ENCODE measurements at regions not wholly inside any gene's neighbourhood (a gene's known extent, or its start where the extent isn't known, plus 50 kb on each side); places are given as distances from the start of the nearest gene placed in this dataset.
"Not testable (repeated sequence)": the region's sequence is repeated elsewhere in the genome, so short reads cannot be mapped to it uniquely, and the experiment has no call there.

DNA sequence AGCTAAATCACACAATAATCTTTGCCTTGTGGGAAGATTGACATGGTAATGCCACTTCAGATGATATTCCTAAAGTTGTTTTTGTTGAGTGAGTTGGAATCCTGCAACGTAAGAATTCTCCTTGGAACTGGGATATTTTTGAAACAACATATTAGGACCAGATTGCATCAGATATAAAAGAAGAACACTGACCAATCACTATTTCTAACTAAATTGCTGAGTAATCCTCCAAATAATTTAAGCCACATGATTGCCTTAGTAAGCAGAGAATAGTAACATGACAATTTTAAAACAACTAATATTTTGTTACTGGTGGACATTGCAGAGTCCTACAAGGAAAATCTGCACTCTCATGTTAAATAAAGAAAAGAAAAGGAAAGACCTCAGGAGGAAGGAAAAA lies 353.9 kb upstream of the LMCD1 start:
- no peak for DNase-seq

DNA sequence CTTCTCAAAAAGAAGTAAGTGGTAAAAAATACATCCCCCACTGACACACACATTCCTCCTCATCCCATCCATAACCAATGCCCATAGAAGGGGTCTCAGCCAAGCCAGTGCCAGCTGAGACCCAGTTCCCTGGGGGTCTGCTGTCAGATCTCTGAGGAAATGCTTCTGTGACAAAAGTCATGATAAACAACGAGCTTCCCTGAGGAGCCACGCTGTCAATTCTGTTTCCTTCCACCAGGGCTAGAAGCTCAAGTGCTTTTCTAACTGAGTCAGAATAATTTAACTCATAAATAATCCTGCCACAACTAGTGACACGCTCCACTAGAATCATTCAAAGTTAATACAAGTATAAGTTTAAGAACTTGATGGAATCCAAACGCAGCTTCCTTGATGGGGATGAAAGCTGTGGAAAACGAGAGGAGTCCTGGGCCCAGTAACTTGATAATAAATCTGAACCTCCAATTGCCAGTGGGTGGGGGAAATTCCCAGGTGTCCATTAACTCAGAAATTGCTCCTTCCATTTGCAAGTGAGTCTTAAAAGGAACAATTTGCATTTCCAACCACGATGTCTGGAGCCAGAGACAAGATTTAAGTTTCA lies 348.7 kb upstream of the LMCD1 start:
- no peak for DNase-seq

DNA sequence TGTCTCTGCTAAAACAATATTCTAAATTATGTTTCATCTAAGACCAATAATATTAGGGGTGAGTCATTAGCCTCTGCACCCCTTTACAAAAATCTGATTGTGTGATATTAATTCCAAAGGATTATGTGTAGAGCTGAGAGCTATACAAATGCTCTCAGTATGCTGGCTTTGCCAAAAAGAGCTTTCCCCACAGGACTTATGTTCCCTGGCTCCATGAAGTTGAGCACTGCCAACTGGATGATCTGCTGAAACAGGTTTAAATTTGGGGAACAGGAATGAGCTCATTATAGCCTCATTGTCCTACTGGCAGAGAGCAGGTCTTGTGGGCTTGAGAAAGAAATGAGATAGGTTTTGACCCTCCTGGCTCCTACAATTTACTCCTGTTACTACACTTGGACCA lies 347.8 kb upstream of the LMCD1 start:
- no peak for DNase-seq

DNA sequence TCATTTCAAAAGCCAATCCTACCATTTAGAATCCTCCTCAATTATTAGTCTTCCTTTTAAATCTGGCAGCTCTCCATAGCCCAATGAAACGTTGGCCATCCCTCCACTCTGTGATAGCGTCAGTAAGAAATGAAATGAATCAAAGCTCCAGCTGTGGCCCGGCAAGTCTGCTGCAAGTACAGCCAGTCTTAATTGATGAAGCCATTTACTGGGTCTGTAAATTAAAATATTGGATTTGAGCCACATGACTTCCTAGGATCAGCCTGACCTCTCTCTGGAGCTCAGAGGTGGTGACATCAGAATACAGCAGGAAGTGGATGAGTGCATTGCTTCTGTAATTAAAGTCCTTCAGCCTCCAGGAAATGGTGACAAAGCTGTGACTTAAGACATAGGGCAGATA lies 347.0 kb upstream of the LMCD1 start:
- no peak for DNase-seq

DNA sequence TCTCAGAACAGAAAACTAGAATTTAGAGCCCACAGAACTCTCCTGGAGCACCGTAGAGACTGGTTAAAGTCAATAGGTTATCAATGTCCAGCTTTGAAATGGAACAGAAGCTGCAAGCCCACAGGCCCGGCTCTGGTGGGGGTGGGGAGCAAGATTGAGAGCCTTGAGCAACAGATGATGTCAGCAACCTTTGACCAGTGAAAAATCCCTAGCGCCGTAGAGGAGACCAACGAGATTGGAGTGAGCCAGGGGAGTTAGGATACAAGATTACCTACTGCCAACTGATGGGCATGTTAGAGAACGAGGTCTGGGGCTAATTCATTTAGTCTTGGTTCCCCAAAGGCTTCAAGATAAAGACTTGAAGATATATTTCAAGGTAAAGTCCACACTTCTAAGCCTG lies 345.5 kb upstream of the LMCD1 start:
- no peak for DNase-seq

DNA sequence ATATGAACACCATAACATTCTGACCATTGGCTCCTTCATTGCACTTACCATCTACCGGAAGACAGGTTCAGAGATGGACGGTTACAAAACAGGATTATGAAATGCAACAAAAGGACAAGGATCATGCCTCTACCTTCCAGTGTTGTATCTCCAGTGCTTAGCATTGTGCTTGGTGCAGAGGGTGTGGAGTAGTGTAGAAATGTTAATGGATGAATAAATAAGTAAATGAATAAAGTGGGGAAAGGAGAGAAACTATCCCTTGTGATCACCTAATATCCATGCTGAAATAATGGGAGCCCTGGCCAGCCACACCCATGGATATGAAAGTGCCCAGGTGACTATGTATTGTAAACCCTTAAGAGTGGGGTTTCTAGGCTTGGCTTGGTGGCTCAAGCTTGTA lies 344.8 kb upstream of the LMCD1 start:
- DNase-seq: no peak

DNA sequence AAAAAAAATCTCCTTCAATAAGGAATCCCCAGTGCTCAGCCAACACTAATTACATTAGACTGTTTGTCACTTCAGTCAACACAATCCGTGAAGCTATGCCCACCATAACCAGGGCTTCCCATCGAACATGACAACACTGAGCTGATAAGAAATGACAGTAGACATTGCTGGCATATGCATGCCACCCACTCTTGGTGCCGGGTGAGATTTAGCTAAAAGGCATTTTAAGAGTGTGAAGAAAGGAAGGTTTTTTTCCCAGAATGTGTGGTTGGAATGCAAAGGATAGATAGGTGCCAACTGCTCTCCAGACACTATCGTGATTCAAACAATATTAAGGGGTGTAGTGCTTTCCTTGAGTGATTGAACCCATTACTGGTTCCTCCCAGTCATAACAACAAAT lies 344.0 kb upstream of the LMCD1 start:
- DNase-seq: no peak

DNA sequence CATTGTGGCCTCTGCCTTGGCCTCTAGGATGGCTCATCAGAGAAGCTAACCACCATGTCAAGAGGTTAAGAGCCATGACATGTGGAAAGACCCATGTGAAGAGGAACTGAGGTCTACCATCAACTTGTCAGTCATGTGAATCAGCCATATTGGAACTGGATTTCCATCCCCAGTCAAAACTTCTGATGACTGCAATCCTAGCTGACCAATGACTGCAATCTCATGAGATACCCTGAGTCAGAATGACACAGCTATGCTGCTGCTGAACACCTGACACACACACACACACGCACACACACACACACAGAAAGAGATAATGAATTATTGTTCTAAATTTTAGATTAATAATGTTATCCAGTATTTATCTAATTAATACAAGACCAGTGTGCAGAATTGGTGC lies 337.5 kb upstream of the LMCD1 start:
- DNase-seq: no peak

DNA sequence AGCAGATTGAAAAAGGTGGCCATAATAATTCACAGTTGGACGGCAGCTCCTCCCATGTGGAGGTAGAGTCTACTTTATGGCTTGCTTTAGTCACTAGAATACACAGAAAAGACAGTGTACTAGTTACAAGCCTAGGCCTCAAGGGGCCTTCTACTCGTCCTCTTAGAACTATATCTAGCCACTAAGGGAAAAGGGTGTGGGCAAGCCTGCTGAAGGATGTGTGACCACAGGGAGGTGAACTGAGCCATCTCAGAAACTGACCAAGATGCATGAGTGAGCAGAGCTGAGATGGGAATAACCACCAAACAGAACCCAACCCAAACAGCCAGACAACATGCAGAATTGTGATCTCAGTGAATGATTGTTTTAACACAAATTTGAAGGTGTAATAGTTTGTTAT lies 335.6 kb upstream of the LMCD1 start:
- DNase-seq: no peak

DNA sequence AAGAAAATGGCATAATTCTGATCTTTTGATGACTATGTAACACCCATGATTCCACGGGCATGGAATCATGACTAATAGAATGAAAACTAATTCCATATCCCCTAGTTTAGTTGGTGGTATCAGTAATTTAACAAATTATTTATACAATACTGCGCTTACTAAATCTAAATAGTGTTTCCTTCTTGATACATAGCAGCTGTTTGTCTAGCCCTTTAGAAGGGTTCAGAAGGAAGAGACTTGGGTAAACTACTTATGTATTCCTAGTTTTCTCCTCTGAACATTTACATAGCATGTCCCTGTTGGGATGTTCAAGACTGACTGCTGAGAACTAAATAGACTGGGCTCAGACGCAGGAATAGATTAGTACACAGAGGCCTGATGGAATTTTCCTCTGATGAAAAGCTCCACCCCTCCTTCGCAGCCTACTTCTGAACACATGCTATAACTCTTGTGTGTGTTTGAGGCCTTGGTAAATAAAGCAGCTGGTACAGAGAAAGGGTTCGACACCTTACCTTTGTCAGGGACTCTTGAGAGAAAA lies 330.6 kb upstream of the LMCD1 start:
- no peak for DNase-seq

DNA sequence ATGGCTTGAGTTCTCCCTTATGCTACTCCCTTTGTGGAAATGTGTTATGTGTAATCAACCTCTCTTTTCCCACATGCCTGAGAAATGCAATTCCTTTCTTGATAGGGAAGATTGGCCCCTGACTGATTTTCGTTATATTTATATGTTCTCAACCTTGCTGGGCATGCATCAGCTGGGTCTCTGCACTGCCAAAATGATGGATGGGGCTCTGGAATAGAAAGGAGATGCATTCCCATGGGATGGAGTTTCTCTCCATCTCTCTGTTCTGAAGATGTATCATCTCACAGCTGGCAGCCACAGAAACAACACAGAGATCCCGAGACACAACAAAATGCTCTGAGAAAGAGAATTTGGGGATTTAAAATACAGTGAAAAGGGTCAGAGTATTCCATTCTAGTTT lies 327.7 kb upstream of the LMCD1 start:
- DNase-seq: no peak

DNA sequence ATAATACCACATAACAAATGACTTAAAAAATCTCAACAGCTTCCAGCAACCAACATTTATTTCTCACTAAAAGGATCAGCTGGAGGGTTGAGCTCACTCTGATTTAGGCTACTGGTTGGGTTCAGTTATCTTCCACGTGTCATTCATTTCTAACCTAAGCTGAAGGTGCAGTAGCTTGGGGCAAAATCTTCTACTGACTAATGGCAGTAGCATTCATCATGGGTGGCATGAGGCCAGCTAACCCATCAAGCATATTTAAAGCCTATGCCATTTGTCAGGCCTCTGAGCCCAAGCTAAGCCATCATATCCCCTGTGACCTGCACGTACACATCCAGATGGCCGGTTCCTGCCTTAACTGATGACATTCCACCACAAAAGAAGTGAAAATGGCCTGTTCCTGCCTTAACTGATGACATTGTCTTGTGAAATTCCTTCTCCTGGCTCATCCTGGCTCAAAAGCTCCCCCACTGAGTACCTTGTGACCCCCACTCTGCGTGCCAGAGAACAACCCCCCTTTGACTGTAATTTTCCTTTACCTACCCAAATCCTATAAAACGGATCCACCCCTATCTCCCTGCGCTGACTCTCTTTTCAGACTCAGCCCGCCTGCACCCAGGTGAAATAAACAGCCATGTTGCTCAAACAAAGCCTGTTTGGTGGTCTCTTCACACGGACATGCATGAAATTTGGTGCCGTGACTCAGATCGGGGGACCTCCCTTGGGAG lies 324.7 kb upstream of the LMCD1 start:
- not testable (repeated sequence) for DNase-seq

DNA sequence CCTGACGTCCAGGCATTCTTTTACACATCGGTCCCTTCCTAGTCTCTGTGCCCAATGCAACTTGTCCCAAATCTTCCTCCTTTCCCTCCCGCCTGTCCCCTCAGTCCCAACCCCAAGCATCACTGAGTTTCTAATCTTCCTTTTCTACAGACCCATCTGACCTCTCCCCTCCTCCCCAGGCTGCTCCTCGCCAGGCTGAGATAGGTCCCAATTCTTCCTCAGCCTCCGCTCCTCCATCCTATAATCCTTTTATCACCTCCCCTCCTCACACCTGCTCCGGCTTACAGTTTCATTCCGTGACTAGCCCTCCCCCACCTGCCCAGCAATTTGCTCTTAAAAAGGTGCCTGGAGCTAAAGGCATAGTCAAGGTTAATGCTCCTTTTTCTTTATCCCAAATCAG lies 323.1 kb upstream of the LMCD1 start:
- not testable (repeated sequence) for DNase-seq

DNA sequence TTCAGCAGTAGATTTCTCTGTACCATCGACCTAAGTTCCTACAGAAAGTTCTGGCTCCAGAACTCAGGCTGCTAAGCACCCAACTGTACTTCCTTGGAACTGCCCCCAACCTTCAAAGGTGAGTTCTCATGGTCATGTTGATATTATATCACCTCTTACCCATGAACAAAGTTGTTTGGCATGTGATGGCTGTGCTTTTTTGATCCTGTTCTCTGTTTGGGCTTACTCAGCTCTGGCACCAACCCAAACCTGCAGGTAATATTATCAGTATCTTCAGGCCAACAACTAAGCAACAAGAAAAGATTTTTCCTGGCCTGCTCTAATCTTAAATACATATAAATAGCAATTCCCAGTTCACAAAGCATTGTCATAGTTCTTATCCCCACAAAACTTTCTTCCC lies 318.7 kb upstream of the LMCD1 start:
- no peak for DNase-seq

DNA sequence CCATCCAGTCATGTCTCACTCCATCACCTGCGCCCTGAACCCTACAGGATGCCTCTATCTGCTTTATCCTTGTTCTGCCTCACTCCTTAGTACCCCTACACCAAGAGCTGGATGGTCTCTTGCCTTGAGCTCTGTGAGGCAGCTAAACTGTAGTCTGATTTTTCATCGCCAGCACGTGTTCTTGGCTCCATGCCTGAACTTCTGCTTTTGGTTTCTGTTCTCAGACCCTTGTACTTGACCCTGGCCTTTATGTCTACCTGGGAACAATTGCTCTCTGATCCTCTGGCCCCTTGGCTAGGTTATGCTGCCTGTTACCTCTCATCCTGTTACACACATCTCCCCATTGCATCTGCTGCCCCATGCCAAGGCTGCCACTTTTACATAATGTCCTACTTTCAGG lies 318.0 kb upstream of the LMCD1 start:
- no peak for DNase-seq

DNA sequence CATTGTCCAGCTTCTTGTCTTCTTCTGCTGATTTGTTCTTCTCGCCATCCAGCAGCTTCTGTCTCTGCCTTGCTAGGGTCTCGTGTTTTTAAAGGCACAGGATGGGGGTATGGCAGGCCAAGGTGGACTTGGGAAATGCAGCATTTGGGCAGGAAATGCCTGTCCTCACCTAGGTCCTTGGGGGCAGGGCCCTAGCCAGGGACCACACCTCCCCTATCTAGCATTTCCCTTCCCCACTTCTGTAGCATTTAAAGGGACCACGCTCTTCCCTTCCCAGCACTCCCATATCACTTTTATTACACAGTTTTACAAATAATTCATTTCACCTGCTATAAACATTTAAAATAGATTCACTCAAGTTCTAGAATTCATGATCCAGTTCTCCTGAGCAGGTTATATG lies 315.4 kb upstream of the LMCD1 start:
- no peak for DNase-seq

DNA sequence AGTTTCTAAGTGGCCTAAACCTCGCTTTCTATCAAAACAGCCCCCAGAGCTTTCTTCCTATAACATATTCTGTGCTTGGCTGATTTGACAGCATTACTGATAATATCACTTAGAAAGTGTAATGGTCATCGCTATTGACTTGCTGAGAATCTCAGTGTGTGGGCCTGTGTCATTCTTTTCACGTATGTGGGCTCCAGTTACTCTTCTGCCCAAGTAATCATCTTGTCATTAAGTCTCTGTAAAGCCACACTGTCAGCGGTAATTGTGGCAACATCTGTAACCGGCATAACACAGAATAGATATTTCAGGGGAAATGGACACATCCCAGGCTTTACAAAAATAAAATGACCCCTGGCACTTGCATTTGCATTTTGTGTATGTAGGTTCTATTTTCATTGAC lies 313.6 kb upstream of the LMCD1 start:
- DNase-seq: no peak

DNA sequence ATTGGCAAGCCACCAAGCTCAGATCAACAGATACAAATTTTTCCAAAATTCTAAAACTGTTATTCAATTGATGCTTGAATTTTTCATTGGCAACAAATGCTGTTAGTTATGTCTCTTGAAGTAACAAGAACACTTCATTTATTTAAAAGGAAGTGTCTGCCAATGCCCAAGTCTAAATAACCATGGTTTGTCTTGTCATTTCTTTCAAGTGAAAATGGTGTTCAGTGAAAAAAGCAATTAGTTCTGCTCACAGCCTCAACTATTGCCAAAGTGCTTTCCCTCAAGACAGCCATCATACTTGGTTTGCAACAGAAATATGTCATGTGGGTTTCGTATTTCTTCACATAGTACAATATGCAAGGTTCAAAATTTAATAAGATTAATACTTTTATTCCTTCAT lies 312.6 kb upstream of the LMCD1 start:
- DNase-seq: no peak

DNA sequence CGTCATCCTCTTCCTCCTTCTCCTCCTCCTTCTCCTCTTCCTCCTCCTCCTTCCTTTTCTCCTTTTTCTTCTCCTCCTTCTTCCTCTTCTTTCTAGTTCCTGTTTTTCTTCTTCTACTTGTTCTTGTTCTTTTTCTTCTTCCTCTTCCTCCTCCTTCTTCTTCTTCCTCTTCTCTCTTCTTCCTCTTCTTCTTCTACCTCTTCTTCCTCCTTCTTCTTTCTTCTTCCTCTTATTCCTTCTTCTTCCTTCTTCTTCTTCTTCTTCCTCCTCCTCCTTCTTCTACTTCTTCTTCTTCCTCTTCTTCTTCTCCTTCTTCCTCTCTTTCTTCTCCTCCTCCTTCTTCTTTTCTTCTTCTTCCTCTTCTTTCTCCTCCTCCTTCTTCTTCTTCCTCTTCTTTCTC lies 310.2 kb upstream of the LMCD1 start:
- no peak for DNase-seq

DNA sequence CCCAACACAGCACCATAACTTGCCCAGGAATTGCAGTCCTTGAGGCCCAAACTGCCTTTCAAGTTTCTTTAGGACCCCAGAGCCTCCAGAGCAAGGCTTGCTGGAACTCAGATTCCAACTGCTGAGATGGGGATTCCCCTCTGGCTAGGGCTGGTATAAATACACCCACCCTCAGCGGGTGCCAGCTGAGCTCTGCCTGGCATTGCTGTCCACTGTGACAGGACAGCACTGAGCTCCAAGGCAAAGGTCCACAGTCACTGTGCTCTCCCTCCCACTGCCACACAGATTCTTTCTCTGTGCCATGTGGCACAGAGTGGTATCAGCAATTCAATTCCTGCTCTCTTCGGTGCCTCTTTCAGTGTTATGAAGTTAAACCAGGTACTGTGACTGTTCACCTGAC lies 304.2 kb upstream of the LMCD1 start:
- no peak for DNase-seq

DNA sequence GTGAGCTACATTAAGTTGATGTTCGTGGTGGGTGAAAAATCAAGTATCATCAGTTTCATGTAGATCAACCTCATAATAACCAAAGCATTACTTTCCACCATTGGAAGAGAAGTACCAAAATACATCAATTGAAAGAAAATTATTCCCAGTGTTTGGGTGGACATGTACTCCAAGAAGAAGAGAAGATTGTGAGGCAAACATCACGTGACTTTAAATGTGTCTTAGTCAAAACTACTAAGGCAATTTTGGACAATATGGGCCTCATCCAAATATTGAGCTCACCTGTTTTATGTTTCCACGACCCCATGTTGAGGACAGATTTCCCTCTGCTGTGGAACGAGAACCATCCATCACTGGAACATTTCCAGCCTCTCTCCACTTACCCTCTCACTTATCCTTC lies 303.0 kb upstream of the LMCD1 start:
- no peak for DNase-seq

DNA sequence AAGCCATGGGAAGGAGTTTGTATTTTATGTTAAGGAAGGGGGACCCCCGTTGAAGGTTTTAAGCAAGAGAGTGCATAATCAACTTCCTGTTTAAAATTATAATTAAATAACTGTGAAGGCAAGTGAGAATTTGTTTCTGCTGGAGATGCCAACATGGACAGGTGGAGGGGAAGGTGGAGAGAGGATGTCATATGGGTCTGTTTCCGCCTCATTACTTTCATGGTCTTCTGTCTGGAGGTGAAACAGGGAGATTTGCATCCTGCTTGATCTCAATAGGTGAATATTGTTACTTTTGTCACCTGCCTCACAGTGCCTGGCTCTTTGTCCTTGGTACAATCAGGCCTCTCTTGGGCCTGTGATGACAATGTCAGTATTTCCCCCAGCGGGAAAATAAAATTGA lies 300.6 kb upstream of the LMCD1 start:
- no peak for DNase-seq

DNA sequence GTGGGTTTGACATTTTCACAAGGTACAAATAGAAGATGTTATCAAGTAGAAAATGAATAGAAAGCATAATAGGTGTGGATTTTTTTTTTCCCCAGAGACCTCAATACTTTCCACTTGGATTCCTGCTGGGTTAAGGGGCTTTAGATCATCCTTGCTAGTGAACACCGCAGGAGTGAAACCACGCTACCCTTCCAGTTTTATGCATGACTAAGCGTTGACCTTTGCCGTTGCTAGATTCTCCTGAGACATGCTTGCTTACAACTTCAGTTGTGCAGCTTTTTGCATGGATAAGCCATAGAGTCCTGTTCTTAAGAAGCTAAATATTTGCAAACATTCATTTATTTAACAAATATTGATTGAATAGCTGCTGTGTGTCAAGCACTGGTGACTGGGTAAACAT lies 299.7 kb upstream of the LMCD1 start:
- DNase-seq: no peak

DNA sequence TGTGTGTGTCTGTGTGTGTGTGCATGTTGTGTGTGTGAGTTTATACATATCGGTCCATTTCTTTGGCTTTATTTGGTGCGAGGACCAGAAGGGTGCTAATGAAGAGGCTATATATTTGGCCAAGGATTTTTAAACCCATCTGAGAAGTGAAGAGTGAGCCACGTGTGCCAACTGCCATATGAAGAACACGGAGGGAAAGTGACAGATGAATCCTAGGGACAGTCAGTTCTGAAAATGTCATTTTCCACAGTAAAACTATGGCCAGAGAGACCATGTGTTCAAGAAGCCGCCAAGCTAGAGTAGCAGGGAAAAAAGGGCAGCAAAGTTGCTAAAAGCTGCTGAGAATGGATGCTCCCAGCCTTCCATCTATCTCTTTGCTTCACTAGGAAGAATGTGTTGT lies 297.3 kb upstream of the LMCD1 start:
- no peak for DNase-seq

Data from NCI-H524 treated with DMSO at 0.1 percent for 48 hours (cell line).